ENCODE measurements at regions not wholly inside any gene's neighbourhood (a gene's known extent, or its start where the extent isn't known, plus 50 kb on each side); places are given as distances from the start of the nearest gene placed in this dataset.

- Histone ChIP-seq H3K27me3 (no peaks in the 10 kb centered on the region), H3K9me3 (no peaks in the 10 kb centered on the region), H3K27ac (no peak overlapping the region), H3K36me3 (no peaks in the 10 kb centered on the region), H3K4me1 (no peaks in the 10 kb centered on the region), H3K4me3 (no peak overlapping the region)
- no peak for DNase-seq (ENCODE audit: low spot score in 2 of 2)
- TF ChIP-seq EP300 (IDR thresholded peaks at IDR 0.05) = no peak
- TF ChIP-seq POLR2A (IDR thresholded peaks at IDR 0.05) = no peak
- no peak for TF ChIP-seq CTCF (IDR thresholded peaks at IDR 0.05)
- 82 to 84% methylated on average over 6 of the region's 6 CpGs for WGBS, 2 donors
Measured at GRCh38 chr1:100614570-100614969, 76.6 kb downstream of the GPR88 start.

- Histone ChIP-seq H3K4me1 (no peaks in the 10 kb centered on the region), H3K27ac (no peak overlapping the region), H3K36me3 (no peaks in the 10 kb centered on the region), H3K27me3 (no peaks in the 10 kb centered on the region), H3K9me3 (no peaks in the 10 kb centered on the region), H3K4me3 (no peak overlapping the region)
- TF ChIP-seq POLR2A (IDR thresholded peaks at IDR 0.05) (no peak), CTCF (IDR thresholded peaks at IDR 0.05) (no peak), EP300 (IDR thresholded peaks at IDR 0.05) (no peak)
- 84 to 92% methylated on average over 4 of the region's 4 CpGs for WGBS, 2 donors
- no peak for DNase-seq (ENCODE audit: low spot score in 2 of 2)
Measured at GRCh38 chr1:100615686-100616085, 77.7 kb downstream of the GPR88 start.

- H3K9me3 ChIP-seq = no peaks in the 10 kb centered on the region
- H3K27me3 ChIP-seq = no peaks in the 10 kb centered on the region
- TF ChIP-seq POLR2A (IDR thresholded peaks at IDR 0.05) = no peak
- TF ChIP-seq CTCF (IDR thresholded peaks at IDR 0.05) = no peak
- no peak for TF ChIP-seq EP300 (IDR thresholded peaks at IDR 0.05)
- no peak overlapping the region for H3K27ac ChIP-seq
- WGBS, 2 donors = 89% methylated on average over 4 of the region's 4 CpGs
- no peak overlapping the region for H3K4me3 ChIP-seq
- H3K4me1 ChIP-seq = no peaks in the 10 kb centered on the region
- DNase-seq (ENCODE audit: low spot score in 2 of 2) = no peak
- no peaks in the 10 kb centered on the region for H3K36me3 ChIP-seq
Measured at GRCh38 chr1:100616121-100616621, 78.2 kb downstream of the GPR88 start.

DNA sequence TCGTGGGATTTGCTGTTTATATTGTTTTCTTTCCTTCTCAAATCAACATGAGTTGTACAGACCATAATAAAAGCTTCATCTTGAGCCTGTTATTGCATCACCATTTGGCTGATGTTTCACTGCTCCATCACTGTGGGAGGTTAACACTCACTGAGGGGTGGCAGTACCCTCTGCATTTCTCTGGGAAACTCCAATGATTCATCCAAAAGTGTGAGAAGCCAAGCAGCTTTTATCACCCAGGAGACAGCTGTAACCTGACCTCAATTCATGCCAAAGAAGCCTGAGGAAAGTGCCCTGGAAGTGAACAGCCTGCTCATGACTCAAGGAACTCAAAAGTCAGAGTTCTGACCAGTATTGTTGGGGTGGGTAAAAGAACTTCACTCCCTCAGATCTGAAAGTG, 84.1 kb downstream of the GPR88 start:
- Histone ChIP-seq H3K4me1 (peaks cover 0 to 12% (median 3%) of the 10 kb centered on the region in 4 donors), H3K36me3 (no peaks in the 10 kb centered on the region), H3K27ac (peak overlapping the region in 1 of 4 donors; percentile 3), H3K4me3 (no peak overlapping the region), H3K9me3 (no peaks in the 10 kb centered on the region), H3K27me3 (no peaks in the 10 kb centered on the region)
- 9 to 18% methylated on average over 1 of the region's 1 CpG for WGBS, 2 donors
- no peak for TF ChIP-seq POLR2A (IDR thresholded peaks at IDR 0.05)
- TF ChIP-seq EP300 (IDR thresholded peaks at IDR 0.05) = peak in 1 of 2 donors; percentile 44
- peak in 1 of 2 donors; percentile 51 for DNase-seq (ENCODE audit: low spot score in 2 of 2)

GRCh38 chr1:100622506-100622905, 84.6 kb downstream of the GPR88 start:
- WGBS, 2 donors = 73 to 80% methylated on average over 1 of the region's 1 CpG
- peak overlapping the region in 1 of 4 donors; percentile 3 for H3K27ac ChIP-seq
- DNase-seq (ENCODE audit: low spot score in 2 of 2) = no peak

More at GRCh38 chr1:100622506-100622905, 84.6 kb downstream of the GPR88 start:
- Histone ChIP-seq H3K36me3 (no peaks in the 10 kb centered on the region), H3K9me3 (no peaks in the 10 kb centered on the region), H3K27me3 (no peaks in the 10 kb centered on the region), H3K4me3 (no peak overlapping the region), H3K4me1 (peaks cover 0 to 12% (median 3%) of the 10 kb centered on the region in 4 donors)
- TF ChIP-seq EP300 (IDR thresholded peaks at IDR 0.05) (no peak), CTCF (IDR thresholded peaks at IDR 0.05) (no peak), POLR2A (IDR thresholded peaks at IDR 0.05) (no peak)

All from tibial nerve (tissue), 4 donors.